ENCODE measurements at regions not wholly inside any gene's neighbourhood (a gene's known extent, or its start where the extent isn't known, plus 50 kb on each side); places are given as distances from the start of the nearest gene placed in this dataset.

DNA sequence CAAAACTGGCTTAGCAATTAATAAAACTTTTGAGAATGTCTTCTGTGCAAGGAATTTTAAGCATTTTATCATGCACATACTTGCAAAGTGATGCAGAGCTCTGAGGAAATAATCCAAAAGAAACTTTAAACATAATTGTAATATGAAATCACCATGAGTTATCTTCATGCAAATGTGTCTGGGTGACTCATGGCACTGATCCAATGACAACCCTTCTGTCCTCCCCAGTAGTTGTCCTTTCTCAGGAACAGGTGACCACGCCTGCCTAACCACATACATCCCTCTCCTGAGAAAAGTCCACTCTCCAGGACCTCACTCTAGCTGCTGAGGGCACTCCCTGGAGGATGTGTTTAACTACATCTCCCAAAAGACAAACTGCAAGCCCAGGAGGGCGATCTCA is 530.6 kb upstream of the IL12A start:
- DNase-seq (ENCODE audit: low read depth), result peak; percentile 88
- H3K4me3 ChIP-seq (ENCODE audit: control insufficient read depth, low read depth, low read length), result no peak overlapping the region
- TF ChIP-seq, protein P1, sequence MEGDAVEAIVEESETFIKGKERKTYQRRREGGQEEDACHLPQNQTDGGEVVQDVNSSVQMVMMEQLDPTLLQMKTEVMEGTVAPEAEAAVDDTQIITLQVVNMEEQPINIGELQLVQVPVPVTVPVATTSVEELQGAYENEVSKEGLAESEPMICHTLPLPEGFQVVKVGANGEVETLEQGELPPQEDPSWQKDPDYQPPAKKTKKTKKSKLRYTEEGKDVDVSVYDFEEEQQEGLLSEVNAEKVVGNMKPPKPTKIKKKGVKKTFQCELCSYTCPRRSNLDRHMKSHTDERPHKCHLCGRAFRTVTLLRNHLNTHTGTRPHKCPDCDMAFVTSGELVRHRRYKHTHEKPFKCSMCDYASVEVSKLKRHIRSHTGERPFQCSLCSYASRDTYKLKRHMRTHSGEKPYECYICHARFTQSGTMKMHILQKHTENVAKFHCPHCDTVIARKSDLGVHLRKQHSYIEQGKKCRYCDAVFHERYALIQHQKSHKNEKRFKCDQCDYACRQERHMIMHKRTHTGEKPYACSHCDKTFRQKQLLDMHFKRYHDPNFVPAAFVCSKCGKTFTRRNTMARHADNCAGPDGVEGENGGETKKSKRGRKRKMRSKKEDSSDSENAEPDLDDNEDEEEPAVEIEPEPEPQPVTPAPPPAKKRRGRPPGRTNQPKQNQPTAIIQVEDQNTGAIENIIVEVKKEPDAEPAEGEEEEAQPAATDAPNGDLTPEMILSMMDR (IDR thresholded peaks at IDR 0.05; ENCODE audit: control insufficient read depth, insufficient read depth, low read depth, low read length, missing control alignments), result no peak

DNA sequence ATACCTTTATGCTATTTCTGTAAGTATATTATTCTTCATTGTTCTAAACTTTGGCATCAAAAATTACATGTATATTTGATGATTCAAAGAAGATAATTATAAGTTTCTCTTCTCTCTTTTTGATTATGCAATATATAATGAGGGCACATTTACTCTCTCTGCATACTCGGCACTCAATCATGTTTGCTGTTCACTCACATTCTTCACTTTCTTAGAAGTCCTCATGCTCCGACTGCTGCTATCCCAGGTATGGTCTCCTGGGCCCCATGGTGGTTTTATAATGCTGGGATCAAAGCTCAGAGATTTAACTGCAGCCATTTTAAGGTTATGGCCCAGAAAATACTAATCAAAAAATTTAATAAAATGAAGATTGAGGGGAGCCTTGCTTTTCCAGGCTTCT is 529.7 kb upstream of the IL12A start:
- no peak for DNase-seq (ENCODE audit: low read depth)
- TF ChIP-seq, protein P1 (IDR thresholded peaks at IDR 0.05; ENCODE audit: control insufficient read depth, insufficient read depth, low read depth, low read length, missing control alignments), result no peak
- H3K4me3 ChIP-seq (ENCODE audit: control insufficient read depth, low read depth, low read length), result no peak overlapping the region

DNA sequence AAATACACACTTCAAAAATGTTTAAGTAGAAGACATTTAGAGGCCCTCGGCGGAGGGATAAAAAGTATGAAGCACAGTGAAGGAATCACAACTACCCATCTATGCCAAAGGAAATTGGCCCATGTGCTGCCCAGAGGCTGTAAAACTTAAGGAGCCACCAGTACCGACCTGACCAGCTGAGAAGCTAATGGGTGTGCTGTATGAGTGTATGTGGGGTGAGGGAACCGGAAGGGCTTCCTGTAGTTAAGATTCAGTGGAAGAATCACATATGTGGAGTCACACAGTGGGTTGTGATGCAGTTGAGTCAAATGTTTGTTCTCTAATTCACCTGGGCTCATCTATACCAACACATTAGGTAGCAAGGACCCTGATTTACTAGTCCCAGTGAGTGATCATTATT is 516.0 kb upstream of the IL12A start:
- DNase-seq (ENCODE audit: low read depth), result no peak
- TF ChIP-seq, protein P1 (IDR thresholded peaks at IDR 0.05; ENCODE audit: control insufficient read depth, insufficient read depth, low read depth, low read length, missing control alignments), result no peak

DNA sequence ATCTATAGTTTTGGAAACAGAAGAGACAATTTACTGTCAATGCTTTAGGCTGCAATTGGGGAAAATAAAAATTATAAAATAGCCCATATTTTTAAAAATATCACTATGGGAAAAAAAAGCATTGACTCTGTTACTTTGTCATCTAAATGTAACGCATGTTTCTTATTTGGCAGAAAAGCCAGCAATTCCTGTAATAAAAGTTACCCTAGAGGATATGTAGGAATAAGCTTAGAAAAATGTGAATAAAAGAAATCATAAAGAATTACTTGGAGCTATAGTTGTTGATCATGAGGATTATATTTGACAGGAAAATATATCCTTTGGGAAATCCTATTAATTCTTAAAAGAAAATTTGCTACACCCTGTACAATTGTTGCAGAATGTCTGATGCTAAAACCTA is 515.4 kb upstream of the IL12A start:
- no peak for DNase-seq (ENCODE audit: low read depth)
- no peak overlapping the region for H3K4me3 ChIP-seq (ENCODE audit: control insufficient read depth, low read depth, low read length)
- TF ChIP-seq, protein P1 (IDR thresholded peaks at IDR 0.05; ENCODE audit: control insufficient read depth, insufficient read depth, low read depth, low read length, missing control alignments), result no peak

More for the DNA sequence above, 516.0 kb upstream of the IL12A start:
- H3K4me3 ChIP-seq (ENCODE audit: control insufficient read depth, low read depth, low read length), result no peak overlapping the region

DNA sequence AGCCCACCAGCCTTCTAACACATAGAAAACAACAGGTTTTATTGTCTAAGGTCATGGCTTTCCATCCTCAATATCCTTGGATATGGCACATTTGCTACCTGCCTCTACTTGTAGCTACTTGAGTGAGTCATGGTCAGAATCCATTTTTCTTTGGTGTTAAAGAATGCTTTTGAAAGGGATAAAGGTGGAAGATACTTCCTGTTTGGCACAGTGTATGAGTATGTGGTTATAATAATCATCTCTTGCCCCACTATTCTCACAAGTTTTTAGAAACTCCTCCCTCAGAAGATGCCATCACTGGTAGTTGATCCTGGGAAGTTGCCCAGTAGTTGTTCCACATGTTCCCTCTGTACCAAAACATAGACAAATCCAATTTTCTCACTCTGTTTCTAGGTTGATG is 508.6 kb upstream of the IL12A start:
- TF ChIP-seq, protein P1 (IDR thresholded peaks at IDR 0.05; ENCODE audit: control insufficient read depth, insufficient read depth, low read depth, low read length, missing control alignments), result no peak
- DNase-seq (ENCODE audit: low read depth), result no peak
- no peak overlapping the region for H3K4me3 ChIP-seq (ENCODE audit: control insufficient read depth, low read depth, low read length)

DNA sequence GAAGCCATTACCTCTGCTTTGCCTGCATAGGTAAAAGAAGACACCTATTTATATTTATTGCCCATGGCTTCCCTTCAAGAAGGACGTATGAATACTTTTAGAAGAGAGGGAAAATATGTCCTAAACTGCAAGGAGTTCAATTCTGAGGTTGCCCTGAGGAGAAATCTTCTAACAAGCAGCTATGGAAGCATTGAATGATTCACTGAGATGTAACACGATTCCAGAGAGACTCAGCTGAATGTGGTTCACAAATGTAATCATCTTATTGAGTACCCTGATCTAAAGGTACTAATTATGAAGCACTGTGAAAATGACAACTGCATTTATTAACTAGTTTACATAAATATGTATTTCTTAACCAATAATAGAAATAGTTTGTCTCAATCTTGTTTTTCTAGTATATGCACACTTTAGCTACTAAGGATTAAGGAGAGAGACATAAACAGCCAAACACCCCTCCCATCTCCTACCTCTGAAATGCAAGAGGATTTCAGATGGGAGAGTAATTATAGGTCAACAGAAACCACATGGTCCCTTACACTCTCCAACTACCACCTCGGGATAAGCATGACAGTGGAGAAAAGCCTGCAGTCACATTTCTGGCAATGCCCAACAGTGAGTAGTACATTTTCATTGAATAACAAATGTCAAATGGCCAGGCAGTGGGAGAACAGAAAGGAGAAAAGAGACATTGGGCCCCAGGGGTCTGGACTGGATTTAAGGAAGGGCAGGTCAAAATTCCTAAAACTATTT is 506.2 kb upstream of the IL12A start:
- DNase-seq (ENCODE audit: low read depth), result no peak
- TF ChIP-seq, protein P1 (IDR thresholded peaks at IDR 0.05; ENCODE audit: control insufficient read depth, insufficient read depth, low read depth, low read length, missing control alignments), result no peak
- no peak overlapping the region for H3K4me3 ChIP-seq (ENCODE audit: control insufficient read depth, low read depth, low read length)
